HG03025 (cell line): ENCODE measurements at regions not wholly inside any gene's neighbourhood (a gene's known extent, or its start where the extent isn't known, plus 50 kb on each side); places are given as distances from the start of the nearest gene placed in this dataset.

ENCODE experiments used
- ATAC-seq: cut with Tn5 transposase; IDR thresholded peaks from one replicate; pipeline ENCODE4 v1.9.1; 2021; ENCODE audit warnings: mild to moderate bottlenecking, moderate library complexity; ENCODE audit not compliant: unreplicated experiment, low FRiP score

DNA sequence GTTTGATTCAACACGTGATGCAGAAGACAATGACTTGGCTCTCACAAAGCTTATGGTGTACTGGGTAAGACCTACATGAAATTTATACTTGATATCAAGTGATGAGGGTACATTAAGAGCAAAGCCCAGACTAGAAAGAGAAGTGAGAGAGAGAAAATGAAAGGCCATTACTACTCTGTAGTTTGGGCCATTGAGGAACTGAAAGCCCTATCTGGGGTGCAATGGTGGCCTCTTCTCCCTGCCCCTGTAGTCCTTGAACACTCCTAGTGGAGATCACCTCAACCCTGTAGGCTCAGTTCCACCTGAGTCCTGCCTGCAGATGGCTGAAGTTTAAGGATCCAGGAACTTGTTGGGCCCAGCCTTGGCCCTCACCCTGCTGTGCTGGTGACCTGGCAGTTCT, 569.8 kb upstream of the MEX3C start:
- ATAC-seq, result peak; percentile 96

- ATAC-seq, result no peak
Measured at GRCh38 chr18:51778115-51778514, 561.9 kb upstream of the DCC start.

GRCh38 chr18:51789871-51790270, 550.1 kb upstream of the DCC start:
- no peak for ATAC-seq

GRCh38 chr18:51801514-51801913, 538.5 kb upstream of the DCC start:
- ATAC-seq, result no peak

GRCh38 chr18:51802569-51803428, 537.2 kb upstream of the DCC start:
- no peak for ATAC-seq

DNA sequence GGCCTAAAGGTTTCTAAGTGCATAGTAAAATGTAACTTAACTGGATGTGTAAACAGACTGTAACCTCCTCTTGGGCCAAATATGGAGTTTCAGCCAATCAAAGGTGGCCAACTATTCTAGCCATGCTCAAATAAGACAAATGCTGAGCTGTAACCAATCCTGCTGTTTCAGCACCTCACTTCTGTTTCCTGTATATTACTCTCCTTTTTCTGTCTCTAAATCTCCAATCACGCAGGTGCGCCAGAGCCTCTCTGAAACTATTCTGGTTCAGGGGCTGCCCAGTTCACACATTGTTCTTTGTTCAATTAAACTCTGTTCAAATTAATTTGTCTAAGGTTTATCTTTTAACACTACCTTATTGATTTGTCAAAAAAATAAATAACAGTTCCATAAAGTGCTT, 532.7 kb upstream of the DCC start:
- no peak for ATAC-seq

DNA sequence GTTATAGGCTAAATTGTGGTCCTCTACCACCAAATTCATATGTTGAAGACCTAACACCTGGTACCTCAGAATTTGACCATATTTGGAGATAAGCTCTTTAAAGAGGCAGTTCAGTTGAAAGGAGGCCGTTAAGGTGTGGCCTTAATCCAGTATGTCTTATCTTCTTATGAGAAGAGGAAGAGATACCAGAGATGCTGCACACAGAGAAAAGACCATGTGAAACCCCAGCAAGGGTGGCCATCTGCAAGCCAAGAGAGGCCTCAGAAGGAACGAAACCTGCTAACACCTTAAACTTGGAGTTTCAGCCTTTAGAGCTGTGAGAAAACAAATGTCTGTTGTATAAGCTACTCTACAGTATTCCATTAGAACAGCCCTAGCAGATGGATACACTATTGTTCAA, 528.1 kb upstream of the DCC start:
- ATAC-seq, result peak; percentile 80

GRCh38 chr18:51813740-51814139, 526.3 kb upstream of the DCC start:
- ATAC-seq, result no peak

GRCh38 chr18:51821610-51822009, 518.4 kb upstream of the DCC start:
- no peak for ATAC-seq

GRCh38 chr18:51824746-51825145, 515.3 kb upstream of the DCC start:
- ATAC-seq, result no peak

DNA sequence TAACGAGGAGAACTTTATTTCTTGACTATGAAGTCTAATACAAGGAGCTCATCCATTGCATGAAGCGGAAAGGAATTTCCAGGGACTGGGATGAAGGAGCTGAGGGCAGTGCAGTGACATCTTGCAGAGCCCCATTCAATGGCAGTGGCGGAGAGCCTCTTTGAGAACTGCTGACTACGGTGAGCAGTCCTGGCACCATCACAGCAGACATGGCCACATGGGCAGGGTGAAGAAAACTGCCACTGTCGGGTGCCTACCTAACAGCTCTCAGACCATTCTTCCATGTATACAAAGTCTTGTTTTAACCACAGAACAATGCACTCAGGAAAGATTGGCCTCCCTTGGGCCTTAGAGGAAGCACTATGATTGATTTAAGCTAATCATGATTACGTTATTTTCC, 506.1 kb upstream of the DCC start:
- ATAC-seq, result no peak

DNA sequence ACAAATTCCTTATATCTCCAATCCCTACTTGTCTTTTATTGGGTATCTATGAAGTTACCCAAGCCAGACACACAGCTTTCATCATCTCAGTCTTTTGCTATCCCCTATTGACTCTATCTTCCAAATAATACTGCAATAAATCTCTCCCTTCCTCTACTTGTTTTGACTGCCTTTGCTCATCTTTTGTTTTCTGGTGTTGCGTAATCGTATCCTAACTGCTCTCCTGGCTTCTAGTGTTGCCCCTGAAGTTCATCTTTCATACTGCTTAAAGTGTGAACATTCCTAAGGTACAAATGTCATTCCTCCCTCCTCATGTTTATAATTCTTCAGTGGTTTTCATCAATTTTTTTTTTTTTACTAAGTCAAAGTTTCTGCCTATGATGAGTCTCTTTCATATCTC, 491.3 kb upstream of the DCC start:
- ATAC-seq, result no peak

- no peak for ATAC-seq
Measured at GRCh38 chr18:51852681-51853080, 487.3 kb upstream of the DCC start.

GRCh38 chr18:51857989-51858388, 482.0 kb upstream of the DCC start:
- no peak for ATAC-seq

GRCh38 chr18:51861046-51861445, 479.0 kb upstream of the DCC start:
- ATAC-seq, result no peak

DNA sequence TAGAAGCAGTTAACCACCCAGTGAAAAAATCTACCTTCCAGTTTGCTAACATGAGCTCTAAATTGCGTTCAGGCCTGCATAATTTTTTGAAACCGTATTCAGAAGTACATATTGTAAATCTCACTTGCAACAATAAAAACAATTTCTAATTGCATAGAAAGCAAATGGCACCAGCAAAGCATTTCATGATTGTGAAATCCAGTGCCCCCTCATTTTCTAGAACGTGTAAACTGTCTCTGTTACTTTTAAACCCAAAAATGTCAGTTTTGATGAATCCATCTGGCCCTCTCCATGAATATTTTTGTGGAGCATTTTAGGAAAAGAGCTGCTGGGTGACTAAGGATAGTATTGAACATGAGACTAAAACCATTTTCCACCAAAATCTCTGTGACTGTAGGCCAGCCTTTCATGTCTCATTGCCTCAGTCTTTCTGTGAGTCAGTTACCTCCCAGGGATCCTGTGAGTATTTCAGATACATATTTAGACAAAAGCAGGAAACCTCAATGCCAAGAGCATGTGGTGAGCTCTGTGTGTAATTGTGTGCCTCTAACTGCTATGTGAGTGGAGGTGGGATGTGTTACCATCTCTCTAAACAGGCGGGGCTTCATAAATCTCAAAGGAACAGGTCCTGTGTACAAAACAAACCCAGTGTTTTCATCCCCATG, 477.8 kb upstream of the DCC start:
- ATAC-seq, result no peak

GRCh38 chr18:51864219-51864965, 475.6 kb upstream of the DCC start:
- ATAC-seq, result no peak

- ATAC-seq, result no peak
Measured at GRCh38 chr18:51865538-51865937, 474.5 kb upstream of the DCC start.

DNA sequence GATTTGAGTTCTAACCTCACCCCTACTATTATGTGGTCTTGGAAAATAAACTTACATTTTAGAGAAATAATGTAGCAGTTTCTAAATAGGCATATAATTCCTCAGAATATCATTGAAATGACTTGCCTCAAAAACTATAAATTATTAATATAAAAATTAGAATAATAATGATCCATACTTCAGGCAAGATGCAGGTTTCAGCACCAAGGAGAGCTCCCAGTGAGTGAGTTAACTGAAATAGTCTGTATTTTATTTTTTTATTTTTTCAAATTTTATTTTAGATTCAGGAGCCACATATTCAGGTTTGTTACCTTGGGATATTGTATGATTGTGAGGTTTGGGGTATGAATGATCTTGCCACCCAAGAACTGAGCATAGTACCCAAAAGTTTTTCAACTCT, 472.2 kb upstream of the DCC start:
- no peak for ATAC-seq

GRCh38 chr18:51878724-51879123, 461.3 kb upstream of the DCC start:
- ATAC-seq, result no peak

GRCh38 chr18:51879329-51879728, 460.7 kb upstream of the DCC start:
- no peak for ATAC-seq
